Esophagus squamous epithelium (tissue), 4 donors: ENCODE measurements at regions not wholly inside any gene's neighbourhood (a gene's known extent, or its start where the extent isn't known, plus 50 kb on each side); places are given as distances from the start of the nearest gene placed in this dataset.

Experiments
- POLR2A ChIP-seq, 4 donors: fragments of 450-650 bp; IDR thresholded peaks; one replicate each; pipeline ENCODE4 v1.6.1; 2017; ENCODE audit warnings: antibody characterized with exemption in 4 of 4, mild to moderate bottlenecking in 4 of 4, moderate library complexity in 3 of 4
- TF ChIP-seq, protein P1 (sequence below), 6 experiments: fragments of 450-650 bp in 4 of 6; fragments of 200-600 bp in 2 of 6; sonication (generic) in 2 of 6; IDR thresholded peaks; one replicate each; pipeline ENCODE4 v1.5.1; 2016 to 2019; ENCODE audit warnings: antibody characterized with exemption in 6 of 6, mild to moderate bottlenecking in 4 of 6, moderate library complexity in 4 of 6

DNA sequence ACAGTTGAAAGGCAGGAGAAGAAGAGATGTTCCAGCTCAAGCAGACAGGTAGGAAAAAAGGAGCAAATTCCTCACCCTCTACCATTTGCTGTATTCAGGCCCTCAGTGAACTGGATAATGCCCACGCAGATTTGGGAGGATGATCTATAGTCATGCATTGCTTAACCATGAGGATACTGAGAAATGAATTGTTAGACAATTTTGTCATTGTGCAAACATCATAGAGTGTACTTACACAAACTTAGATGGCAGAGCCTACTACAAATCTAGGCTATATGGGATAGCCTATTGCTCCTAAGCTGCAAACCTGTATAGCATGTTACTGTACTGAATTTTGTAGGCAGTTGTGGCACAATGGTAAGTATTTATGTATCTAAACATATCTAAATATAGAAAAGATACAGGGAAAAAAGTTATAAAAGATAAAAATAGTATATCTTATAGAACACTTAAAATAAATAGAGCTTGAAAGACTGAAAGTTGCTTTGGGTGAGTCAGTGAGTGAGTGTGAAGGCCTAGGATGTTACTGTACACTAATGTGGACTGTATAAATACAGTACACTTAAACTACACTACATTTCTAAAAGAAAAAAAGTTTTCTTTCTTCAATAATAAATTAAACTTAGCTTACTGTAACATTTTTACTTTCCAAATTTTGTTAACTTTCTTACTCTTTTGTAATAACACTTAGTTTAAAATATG is 672.3 kb downstream of the UTRN start:
- TF ChIP-seq, protein P1, sequence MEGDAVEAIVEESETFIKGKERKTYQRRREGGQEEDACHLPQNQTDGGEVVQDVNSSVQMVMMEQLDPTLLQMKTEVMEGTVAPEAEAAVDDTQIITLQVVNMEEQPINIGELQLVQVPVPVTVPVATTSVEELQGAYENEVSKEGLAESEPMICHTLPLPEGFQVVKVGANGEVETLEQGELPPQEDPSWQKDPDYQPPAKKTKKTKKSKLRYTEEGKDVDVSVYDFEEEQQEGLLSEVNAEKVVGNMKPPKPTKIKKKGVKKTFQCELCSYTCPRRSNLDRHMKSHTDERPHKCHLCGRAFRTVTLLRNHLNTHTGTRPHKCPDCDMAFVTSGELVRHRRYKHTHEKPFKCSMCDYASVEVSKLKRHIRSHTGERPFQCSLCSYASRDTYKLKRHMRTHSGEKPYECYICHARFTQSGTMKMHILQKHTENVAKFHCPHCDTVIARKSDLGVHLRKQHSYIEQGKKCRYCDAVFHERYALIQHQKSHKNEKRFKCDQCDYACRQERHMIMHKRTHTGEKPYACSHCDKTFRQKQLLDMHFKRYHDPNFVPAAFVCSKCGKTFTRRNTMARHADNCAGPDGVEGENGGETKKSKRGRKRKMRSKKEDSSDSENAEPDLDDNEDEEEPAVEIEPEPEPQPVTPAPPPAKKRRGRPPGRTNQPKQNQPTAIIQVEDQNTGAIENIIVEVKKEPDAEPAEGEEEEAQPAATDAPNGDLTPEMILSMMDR (IDR thresholded peaks at IDR 0.05): no peak
- TF ChIP-seq POLR2A (IDR thresholded peaks at IDR 0.05): no peak
